ENCODE measurements at regions not wholly inside any gene's neighbourhood (a gene's known extent, or its start where the extent isn't known, plus 50 kb on each side); places are given as distances from the start of the nearest gene placed in this dataset.

GRCh38 chr2:59777120-59777519 lies 776.3 kb downstream of the BCL11A start:
- TF ChIP-seq POLR2A (IDR thresholded peaks at IDR 0.05; ENCODE audit: low read length) = no peak
- TF ChIP-seq GATA1 (IDR thresholded peaks at IDR 0.05; ENCODE audit: low read depth, low read length) = no peak
